Retina (tissue), 1 donor: ENCODE measurements at regions not wholly inside any gene's neighbourhood (a gene's known extent, or its start where the extent isn't known, plus 50 kb on each side); places are given as distances from the start of the nearest gene placed in this dataset.

ENCODE experiments used
- DNase-seq: peaks from one replicate; pipeline ENCODE4 v3.0.0-alpha.2; 2016

GRCh38 chr18:78304192-78305164 is 675.1 kb upstream of the SALL3 start:
- no peak for DNase-seq

GRCh38 chr18:78305789-78306188 is 673.8 kb upstream of the SALL3 start:
- no peak for DNase-seq

- DNase-seq, result no peak
These were observed 670.3 kb upstream of the SALL3 start for GRCh38 chr18:78309307-78309706.

- DNase-seq, result no peak
These were observed 669.7 kb upstream of the SALL3 start for GRCh38 chr18:78309924-78310323.

- DNase-seq, result no peak
These were observed 660.4 kb upstream of the SALL3 start for GRCh38 chr18:78319264-78319663.

- no peak for DNase-seq
These were observed 659.7 kb upstream of the SALL3 start for GRCh38 chr18:78319961-78320360.

GRCh38 chr18:78321402-78321801 is 658.2 kb upstream of the SALL3 start:
- no peak for DNase-seq

- peak; percentile 14 for DNase-seq
These were observed 656.0 kb upstream of the SALL3 start for GRCh38 chr18:78323453-78324197.

GRCh38 chr18:78327643-78328042 is 652.0 kb upstream of the SALL3 start:
- DNase-seq, result no peak

GRCh38 chr18:78330766-78331165 is 648.9 kb upstream of the SALL3 start:
- DNase-seq, result no peak

- no peak for DNase-seq
These were observed 626.7 kb upstream of the SALL3 start for GRCh38 chr18:78352910-78353309.

- DNase-seq, result no peak
These were observed 617.4 kb upstream of the SALL3 start for GRCh38 chr18:78362198-78362597.

GRCh38 chr18:78363556-78364387 is 615.8 kb upstream of the SALL3 start:
- DNase-seq, result no peak

GRCh38 chr18:78364388-78364960 is 615.1 kb upstream of the SALL3 start:
- no peak for DNase-seq

GRCh38 chr18:78367996-78368395 is 611.6 kb upstream of the SALL3 start:
- no peak for DNase-seq

GRCh38 chr18:78368726-78369125 is 610.9 kb upstream of the SALL3 start:
- no peak for DNase-seq

GRCh38 chr18:78376046-78376445 is 603.6 kb upstream of the SALL3 start:
- DNase-seq, result peak; percentile 55

- DNase-seq, result no peak
These were observed 601.2 kb upstream of the SALL3 start for GRCh38 chr18:78378403-78378802.

GRCh38 chr18:78378983-78379382 is 600.6 kb upstream of the SALL3 start:
- DNase-seq, result no peak

- no peak for DNase-seq
These were observed 589.2 kb upstream of the SALL3 start for GRCh38 chr18:78390348-78390951.

- DNase-seq, result no peak
These were observed 588.7 kb upstream of the SALL3 start for GRCh38 chr18:78390952-78391348.
